ENCODE measurements at regions not wholly inside any gene's neighbourhood (a gene's known extent, or its start where the extent isn't known, plus 50 kb on each side); places are given as distances from the start of the nearest gene placed in this dataset.

DNA sequence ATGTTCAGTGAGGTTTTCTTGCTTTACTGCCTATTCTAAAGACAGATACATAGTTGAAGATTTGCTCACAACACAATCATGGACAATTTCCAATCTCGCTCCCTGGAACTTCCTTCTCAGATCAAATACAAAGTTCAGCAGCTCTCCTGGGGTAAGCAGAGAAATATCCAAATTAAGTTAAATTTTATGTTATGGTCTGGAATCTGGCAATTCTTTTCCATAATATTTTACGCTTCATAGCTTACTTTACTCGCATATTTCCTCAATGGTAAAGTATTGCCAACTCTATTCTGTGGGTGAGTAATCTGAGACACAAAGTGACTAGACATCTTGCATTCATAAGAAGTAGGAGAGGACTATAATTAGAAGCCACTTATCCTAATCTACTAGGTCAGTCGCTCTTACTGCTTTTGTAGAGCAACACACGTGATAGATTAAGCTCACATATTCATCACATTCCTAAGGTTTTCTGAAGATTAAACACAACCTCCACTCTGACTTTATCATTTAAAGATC, 529.4 kb downstream of the CCDC85A start:
- peak; percentile 67 for DNase-seq (ENCODE audit: low read depth, low spot score)
- in situ Hi-C loops (cut with HindIII; ENCODE audit: low sequenced_read_pairs): no loop called here
- TF ChIP-seq, protein P1, sequence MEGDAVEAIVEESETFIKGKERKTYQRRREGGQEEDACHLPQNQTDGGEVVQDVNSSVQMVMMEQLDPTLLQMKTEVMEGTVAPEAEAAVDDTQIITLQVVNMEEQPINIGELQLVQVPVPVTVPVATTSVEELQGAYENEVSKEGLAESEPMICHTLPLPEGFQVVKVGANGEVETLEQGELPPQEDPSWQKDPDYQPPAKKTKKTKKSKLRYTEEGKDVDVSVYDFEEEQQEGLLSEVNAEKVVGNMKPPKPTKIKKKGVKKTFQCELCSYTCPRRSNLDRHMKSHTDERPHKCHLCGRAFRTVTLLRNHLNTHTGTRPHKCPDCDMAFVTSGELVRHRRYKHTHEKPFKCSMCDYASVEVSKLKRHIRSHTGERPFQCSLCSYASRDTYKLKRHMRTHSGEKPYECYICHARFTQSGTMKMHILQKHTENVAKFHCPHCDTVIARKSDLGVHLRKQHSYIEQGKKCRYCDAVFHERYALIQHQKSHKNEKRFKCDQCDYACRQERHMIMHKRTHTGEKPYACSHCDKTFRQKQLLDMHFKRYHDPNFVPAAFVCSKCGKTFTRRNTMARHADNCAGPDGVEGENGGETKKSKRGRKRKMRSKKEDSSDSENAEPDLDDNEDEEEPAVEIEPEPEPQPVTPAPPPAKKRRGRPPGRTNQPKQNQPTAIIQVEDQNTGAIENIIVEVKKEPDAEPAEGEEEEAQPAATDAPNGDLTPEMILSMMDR (IDR thresholded peaks at IDR 0.05; ENCODE audit: low read depth, low read length): no peak
- no peak overlapping the region for H3K4me3 ChIP-seq (ENCODE audit: low read depth, low read length)

DNA sequence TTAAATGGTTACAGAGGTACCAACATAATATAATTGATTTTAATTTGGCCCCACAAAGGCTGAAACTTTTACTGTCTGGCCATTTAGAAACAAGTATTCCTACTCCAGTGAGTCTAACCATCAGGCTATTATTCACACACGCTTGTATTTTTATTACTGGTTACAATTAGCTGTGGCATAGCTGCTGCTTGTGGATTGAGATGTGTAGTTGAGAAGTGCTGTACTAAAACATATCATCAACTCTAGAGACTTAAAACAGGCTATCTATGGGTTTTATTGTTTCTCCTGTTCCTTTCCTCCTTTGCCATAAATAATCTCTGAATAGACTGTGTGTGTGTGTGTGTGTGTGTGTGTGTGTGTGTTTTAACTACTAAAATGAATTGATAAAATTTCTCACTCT, 530.2 kb downstream of the CCDC85A start:
- in situ Hi-C loops (cut with HindIII; ENCODE audit: low sequenced_read_pairs): no loop called here
- no peak for DNase-seq (ENCODE audit: low read depth, low spot score)
- no peak overlapping the region for H3K4me3 ChIP-seq (ENCODE audit: low read depth, low read length)
- TF ChIP-seq, protein P1 (IDR thresholded peaks at IDR 0.05; ENCODE audit: low read depth, low read length): no peak

DNA sequence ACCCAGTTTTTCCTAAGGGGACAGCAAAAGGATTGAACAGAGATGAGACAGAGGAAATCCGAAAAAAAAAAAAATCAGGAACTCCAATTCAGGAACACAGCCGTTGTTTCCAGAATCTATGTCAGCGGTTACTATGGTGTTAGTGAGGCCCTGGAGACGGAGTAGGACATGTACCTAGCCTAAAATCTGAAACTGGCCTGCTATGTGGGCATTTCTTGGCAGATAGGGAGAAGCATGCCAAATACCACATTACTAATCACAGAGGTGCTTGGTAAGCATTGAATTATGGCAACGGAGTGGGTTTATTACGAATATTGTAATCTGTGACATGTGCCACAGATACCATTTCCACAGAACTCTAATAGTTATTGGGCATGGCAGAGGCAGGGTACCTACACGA, 530.6 kb downstream of the CCDC85A start:
- in situ Hi-C loops (cut with HindIII; ENCODE audit: low sequenced_read_pairs): no loop called here
- DNase-seq (ENCODE audit: low read depth, low spot score): no peak
- TF ChIP-seq, protein P1 (IDR thresholded peaks at IDR 0.05; ENCODE audit: low read depth, low read length): no peak
- no peak overlapping the region for H3K4me3 ChIP-seq (ENCODE audit: low read depth, low read length)

DNA sequence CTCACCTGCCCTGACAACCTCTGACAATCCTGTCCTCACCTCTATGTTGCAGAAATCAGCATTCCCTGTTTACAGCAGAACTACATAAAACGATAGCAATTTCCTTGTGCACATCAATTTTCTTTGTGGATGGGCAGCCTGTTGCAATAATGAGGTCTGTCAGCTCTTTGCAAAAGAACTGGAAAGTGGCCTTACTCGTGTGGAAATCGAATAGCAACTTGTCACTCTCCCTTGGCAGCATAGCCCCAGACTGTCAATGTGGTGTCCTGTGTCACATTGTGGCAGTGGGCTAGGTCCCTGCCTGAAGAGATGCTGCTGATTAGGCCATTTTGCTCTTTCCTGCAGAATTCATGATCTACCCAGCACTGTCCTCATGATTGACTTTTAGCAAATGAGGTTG, 531.9 kb downstream of the CCDC85A start:
- DNase-seq (ENCODE audit: low read depth, low spot score): no peak
- TF ChIP-seq, protein P1 (IDR thresholded peaks at IDR 0.05; ENCODE audit: low read depth, low read length): no peak
- in situ Hi-C loops (cut with HindIII; ENCODE audit: low sequenced_read_pairs): no loop called here
- no peak overlapping the region for H3K4me3 ChIP-seq (ENCODE audit: low read depth, low read length)

DNA sequence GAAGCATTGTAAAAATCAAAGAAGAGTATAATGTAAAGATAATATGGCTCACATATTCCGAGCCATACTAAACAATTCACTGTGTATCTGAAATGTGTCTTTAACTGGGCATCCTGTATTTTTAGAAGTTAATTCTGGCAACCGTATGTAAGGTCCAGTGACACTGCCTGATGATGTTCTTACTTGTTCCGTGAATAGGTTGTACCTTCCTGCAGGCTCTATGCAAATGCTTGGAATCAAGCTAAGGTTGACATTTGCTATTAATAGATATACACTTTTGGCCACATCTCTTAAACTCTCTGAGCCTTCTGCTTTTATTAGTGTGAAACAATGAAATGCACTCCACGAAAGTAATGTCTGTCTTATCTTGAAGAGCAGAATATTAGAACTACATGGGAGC, 534.6 kb downstream of the CCDC85A start:
- DNase-seq (ENCODE audit: low read depth, low spot score): no peak
- TF ChIP-seq, protein P1 (IDR thresholded peaks at IDR 0.05; ENCODE audit: low read depth, low read length): no peak
- H3K4me3 ChIP-seq (ENCODE audit: low read depth, low read length): no peak overlapping the region
- in situ Hi-C loops (cut with HindIII; ENCODE audit: low sequenced_read_pairs): no loop called here

DNA sequence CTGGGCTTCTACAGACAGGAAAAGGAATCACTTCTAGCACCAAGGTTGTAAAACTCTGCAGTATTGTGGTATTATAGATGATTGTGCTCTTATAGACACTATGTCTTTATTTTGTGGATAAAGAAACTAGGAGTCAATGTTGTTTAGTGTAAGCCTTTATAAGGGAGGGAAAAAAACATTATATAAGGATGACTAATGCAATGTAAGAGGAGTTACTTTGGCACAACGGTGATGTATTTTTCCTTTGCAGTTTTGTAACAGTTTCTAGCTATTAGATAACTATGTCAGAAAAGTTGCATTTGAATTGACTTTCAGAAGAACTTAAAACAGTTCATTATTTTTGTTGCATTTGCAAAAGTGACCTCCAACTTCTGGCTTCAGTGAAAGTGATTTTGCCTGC, 545.4 kb downstream of the CCDC85A start:
- TF ChIP-seq, protein P1 (IDR thresholded peaks at IDR 0.05; ENCODE audit: low read depth, low read length): no peak

DNA sequence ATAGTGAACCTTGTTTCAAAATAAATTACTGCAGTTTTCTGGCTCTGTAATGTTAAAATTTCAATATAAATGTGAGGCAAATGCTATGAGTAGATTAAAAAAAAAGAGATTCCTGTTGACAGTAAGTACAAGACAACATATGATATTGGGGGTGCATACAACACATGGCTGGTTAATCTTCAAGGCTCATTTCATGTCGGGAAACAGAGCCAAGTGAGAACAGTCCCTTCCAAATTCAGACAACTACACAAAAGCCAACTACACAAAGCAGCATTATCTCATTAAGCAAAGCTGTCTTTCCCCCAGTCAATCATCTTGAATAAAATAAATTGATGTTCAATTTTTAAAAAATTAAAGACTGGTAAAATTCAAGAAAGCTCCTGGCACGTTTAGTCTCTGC, 549.2 kb downstream of the CCDC85A start:
- DNase-seq (ENCODE audit: low read depth, low spot score): no peak
- TF ChIP-seq, protein P1 (IDR thresholded peaks at IDR 0.05; ENCODE audit: low read depth, low read length): no peak
- H3K4me3 ChIP-seq (ENCODE audit: low read depth, low read length): no peak overlapping the region
- in situ Hi-C loops (cut with HindIII; ENCODE audit: low sequenced_read_pairs): no loop called here

More for the DNA sequence above, 545.4 kb downstream of the CCDC85A start:
- no peak overlapping the region for H3K4me3 ChIP-seq (ENCODE audit: low read depth, low read length)
- no peak for DNase-seq (ENCODE audit: low read depth, low spot score)
- in situ Hi-C loops (cut with HindIII; ENCODE audit: low sequenced_read_pairs): no loop called here

All from astrocyte of the spinal cord (primary cell).